GM23338 (cell line): ENCODE measurements at regions not wholly inside any gene's neighbourhood (a gene's known extent, or its start where the extent isn't known, plus 50 kb on each side); places are given as distances from the start of the nearest gene placed in this dataset.

Source experiments
- ATAC-seq: fragments of 200-7000 bp; cut with Tn5 transposase; 3 replicates; pipeline ENCODE4 v1.9.1; 2020
- DNase-seq: peaks from one replicate; pipeline ENCODE4 v3.0.0-alpha.2; 2015; ENCODE audit warnings: low spot score
- H2AFZ ChIP-seq: fragments of 200-600 bp; sonication (generic); 2 replicates; pipeline ENCODE4 v1.8.0; 2016; ENCODE audit warnings: antibody characterized with exemption, mild to moderate bottlenecking, moderate library complexity
- H3F3A ChIP-seq: fragments of 200-600 bp; sonication (generic); replicated peaks from 2 replicates; pipeline ENCODE4 v1.8.0; 2017; ENCODE audit warnings: antibody characterized with exemption, mixed run types, low read depth
- H3K27ac ChIP-seq: fragments of 200-600 bp; sonication (generic); 2 replicates; pipeline ENCODE4 v1.6.1; 2016; ENCODE audit warnings: low read depth
- H3K27me3 ChIP-seq: fragments of 200-600 bp; sonication (generic); 2 replicates; pipeline ENCODE4 v1.8.0; 2016; ENCODE audit warnings: mild to moderate bottlenecking, mixed run types, moderate library complexity; ENCODE audit not compliant: insufficient read depth
- H3K36me3 ChIP-seq: fragments of 200-600 bp; sonication (generic); 2 replicates; pipeline ENCODE4 v1.8.0; 2016; ENCODE audit warnings: mild to moderate bottlenecking; ENCODE audit not compliant: insufficient read depth
- H3K4me1 ChIP-seq: fragments of 200-600 bp; sonication (generic); 2 replicates; pipeline ENCODE4 v1.8.0; 2016; ENCODE audit warnings: mild to moderate bottlenecking, moderate library complexity; ENCODE audit not compliant: insufficient read depth
- H3K4me2 ChIP-seq: fragments of 200-600 bp; sonication (generic); 2 replicates; pipeline ENCODE4 v1.7.1; 2017; ENCODE audit warnings: mixed run types
- H3K4me3 ChIP-seq: fragments of 200-600 bp; sonication (generic); 2 replicates; pipeline ENCODE4 v1.6.1; 2016; ENCODE audit warnings: mixed run types
- H3K79me2 ChIP-seq: fragments of 200-600 bp; sonication (generic); replicated peaks from 2 replicates; pipeline ENCODE4 v1.8.0; 2017; ENCODE audit warnings: mild to moderate bottlenecking; ENCODE audit not compliant: insufficient read depth
- H3K9me2 ChIP-seq: fragments of 200-600 bp; sonication (generic); 2 replicates; pipeline ENCODE4 v1.8.0; 2017; ENCODE audit not compliant: insufficient read depth
- H4K20me1 ChIP-seq: fragments of 200-600 bp; sonication (generic); replicated peaks from 2 replicates; pipeline ENCODE4 v1.8.0; 2017; ENCODE audit warnings: mild to moderate bottlenecking; ENCODE audit not compliant: insufficient read depth
- H3K27ac Mint-ChIP-seq: 2 replicates; pipeline ENCODE4 v1.8.0; 2020; ENCODE audit warnings: inconsistent platforms, mild to moderate bottlenecking, moderate library complexity, mixed read lengths
- H3K27me3 Mint-ChIP-seq: 3 replicates; pipeline ENCODE4 v1.8.0; 2022; ENCODE audit warnings: low read depth, mild to moderate bottlenecking, moderate library complexity, mixed read lengths, inconsistent platforms; ENCODE audit not compliant: insufficient read depth, poor library complexity
- H3K36me3 Mint-ChIP-seq: 3 replicates; pipeline ENCODE4 v1.8.0; 2021; ENCODE audit warnings: low read depth, mild to moderate bottlenecking, inconsistent platforms, moderate library complexity, mixed read lengths
- H3K4me1 Mint-ChIP-seq: 3 replicates; pipeline ENCODE4 v1.8.0; 2020; ENCODE audit warnings: mild to moderate bottlenecking, inconsistent platforms, mixed read lengths
- H3K4me3 Mint-ChIP-seq: 3 replicates; pipeline ENCODE4 v1.8.0; 2021; ENCODE audit warnings: moderate library complexity, mild to moderate bottlenecking, inconsistent platforms, mixed read lengths
- H3K9me3 Mint-ChIP-seq: 3 replicates; pipeline ENCODE4 v1.8.0; 2020; ENCODE audit warnings: moderate library complexity, mild to moderate bottlenecking, inconsistent platforms, mixed read lengths
- CREB1 ChIP-seq: fragments of 250-450 bp; sonication (Bioruptor Pico); IDR thresholded peaks from 2 replicates; pipeline ENCODE4 v1.5.0; 2020; ENCODE audit warnings: low read depth, mild to moderate bottlenecking, moderate library complexity
- EZH2 ChIP-seq: fragments of 200-600 bp; sonication (generic); IDR thresholded peaks from one replicate; pipeline ENCODE4 v1.8.0; 2017; ENCODE audit warnings: antibody characterized with exemption, mild to moderate bottlenecking, low read depth; ENCODE audit not compliant: unreplicated experiment
- EZH2phosphoT487 ChIP-seq: fragments of 200-600 bp; sonication (generic); IDR thresholded peaks from one replicate; pipeline ENCODE4 v1.8.1; 2018; ENCODE audit warnings: antibody characterized with exemption; ENCODE audit not compliant: unreplicated experiment
- JUNB ChIP-seq: IDR thresholded peaks from one replicate; pipeline ENCODE4 v1.6.1; 2016; ENCODE audit warnings: antibody characterized with exemption; ENCODE audit not compliant: unreplicated experiment
- NANOG ChIP-seq: IDR thresholded peaks from 2 replicates; pipeline ENCODE4 v1.6.1; 2016; ENCODE audit warnings: antibody characterized with exemption, borderline replicate concordance
- STAT1 ChIP-seq: IDR thresholded peaks from one replicate; pipeline ENCODE4 v1.6.1; 2016; ENCODE audit warnings: antibody characterized with exemption; ENCODE audit not compliant: unreplicated experiment
- ZNF114 ChIP-seq: fragments of 250-450 bp; sonication (Bioruptor Pico); IDR thresholded peaks from 2 replicates; pipeline ENCODE4 v1.5.0; 2020; ENCODE audit warnings: mild to moderate bottlenecking, moderate library complexity
- TF ChIP-seq, protein P1 (sequence below): IDR thresholded peaks from one replicate; pipeline ENCODE4 v1.6.1; 2018; ENCODE audit warnings: antibody characterized with exemption; ENCODE audit not compliant: unreplicated experiment
- TF ChIP-seq, protein P2 (sequence below): fragments of 250-450 bp; sonication (Bioruptor Pico); IDR thresholded peaks from 2 replicates; pipeline ENCODE4 v1.5.0; 2020; ENCODE audit warnings: mild to moderate bottlenecking, moderate library complexity

DNA sequence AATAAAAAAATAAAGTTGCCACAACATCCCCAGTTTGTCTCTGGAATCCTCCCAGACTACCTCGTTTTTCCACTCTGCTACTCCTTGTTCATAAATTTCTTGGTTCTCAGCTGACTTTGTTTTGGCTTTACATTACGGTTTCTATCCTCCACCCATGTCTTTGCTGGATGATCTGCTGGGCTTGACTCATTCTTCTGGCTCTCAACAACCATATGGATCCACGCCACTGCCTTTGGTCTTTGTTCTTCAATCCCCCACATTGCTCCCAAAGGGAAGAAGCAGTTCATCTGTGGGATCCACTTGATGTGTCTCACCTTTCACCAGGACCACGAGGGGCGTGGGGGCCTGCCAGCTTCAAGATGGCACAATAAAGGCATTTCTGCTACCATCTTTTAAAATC is 67.1 kb upstream of the NBL1 start:
- no peak overlapping the region for H3K4me3 Mint-ChIP-seq
- no peak for DNase-seq

More for the DNA sequence above, 67.1 kb upstream of the NBL1 start:
- Mint-ChIP-seq H3K27me3 (peaks cover under 1% of the 10 kb centered on the region), H3K9me3 (no peaks in the 10 kb centered on the region), H3K36me3 (no peaks in the 10 kb centered on the region), H3K27ac (no peak overlapping the region), H3K4me1 (no peaks in the 10 kb centered on the region; the same call in 2 of the 3 replicates)
- no peaks in the 10 kb centered on the region for H3K79me2 ChIP-seq
- H2AFZ ChIP-seq = no peak overlapping the region
- no peak for ATAC-seq
- no peaks in the 10 kb centered on the region for H3F3A ChIP-seq
- no peaks in the 10 kb centered on the region for H3K9me2 ChIP-seq
- H3K4me3 ChIP-seq = no peak overlapping the region
- H3K36me3 ChIP-seq = no peaks in the 10 kb centered on the region
- no peaks in the 10 kb centered on the region for H3K27me3 ChIP-seq
- H3K27ac ChIP-seq = no peak overlapping the region
- no peak for TF ChIP-seq EZH2
- TF ChIP-seq STAT1 = no peak
- TF ChIP-seq, protein P1, sequence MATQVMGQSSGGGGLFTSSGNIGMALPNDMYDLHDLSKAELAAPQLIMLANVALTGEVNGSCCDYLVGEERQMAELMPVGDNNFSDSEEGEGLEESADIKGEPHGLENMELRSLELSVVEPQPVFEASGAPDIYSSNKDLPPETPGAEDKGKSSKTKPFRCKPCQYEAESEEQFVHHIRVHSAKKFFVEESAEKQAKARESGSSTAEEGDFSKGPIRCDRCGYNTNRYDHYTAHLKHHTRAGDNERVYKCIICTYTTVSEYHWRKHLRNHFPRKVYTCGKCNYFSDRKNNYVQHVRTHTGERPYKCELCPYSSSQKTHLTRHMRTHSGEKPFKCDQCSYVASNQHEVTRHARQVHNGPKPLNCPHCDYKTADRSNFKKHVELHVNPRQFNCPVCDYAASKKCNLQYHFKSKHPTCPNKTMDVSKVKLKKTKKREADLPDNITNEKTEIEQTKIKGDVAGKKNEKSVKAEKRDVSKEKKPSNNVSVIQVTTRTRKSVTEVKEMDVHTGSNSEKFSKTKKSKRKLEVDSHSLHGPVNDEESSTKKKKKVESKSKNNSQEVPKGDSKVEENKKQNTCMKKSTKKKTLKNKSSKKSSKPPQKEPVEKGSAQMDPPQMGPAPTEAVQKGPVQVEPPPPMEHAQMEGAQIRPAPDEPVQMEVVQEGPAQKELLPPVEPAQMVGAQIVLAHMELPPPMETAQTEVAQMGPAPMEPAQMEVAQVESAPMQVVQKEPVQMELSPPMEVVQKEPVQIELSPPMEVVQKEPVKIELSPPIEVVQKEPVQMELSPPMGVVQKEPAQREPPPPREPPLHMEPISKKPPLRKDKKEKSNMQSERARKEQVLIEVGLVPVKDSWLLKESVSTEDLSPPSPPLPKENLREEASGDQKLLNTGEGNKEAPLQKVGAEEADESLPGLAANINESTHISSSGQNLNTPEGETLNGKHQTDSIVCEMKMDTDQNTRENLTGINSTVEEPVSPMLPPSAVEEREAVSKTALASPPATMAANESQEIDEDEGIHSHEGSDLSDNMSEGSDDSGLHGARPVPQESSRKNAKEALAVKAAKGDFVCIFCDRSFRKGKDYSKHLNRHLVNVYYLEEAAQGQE = no peak
- no peak for TF ChIP-seq JUNB
- no peak for TF ChIP-seq NANOG
- TF ChIP-seq, protein P2, sequence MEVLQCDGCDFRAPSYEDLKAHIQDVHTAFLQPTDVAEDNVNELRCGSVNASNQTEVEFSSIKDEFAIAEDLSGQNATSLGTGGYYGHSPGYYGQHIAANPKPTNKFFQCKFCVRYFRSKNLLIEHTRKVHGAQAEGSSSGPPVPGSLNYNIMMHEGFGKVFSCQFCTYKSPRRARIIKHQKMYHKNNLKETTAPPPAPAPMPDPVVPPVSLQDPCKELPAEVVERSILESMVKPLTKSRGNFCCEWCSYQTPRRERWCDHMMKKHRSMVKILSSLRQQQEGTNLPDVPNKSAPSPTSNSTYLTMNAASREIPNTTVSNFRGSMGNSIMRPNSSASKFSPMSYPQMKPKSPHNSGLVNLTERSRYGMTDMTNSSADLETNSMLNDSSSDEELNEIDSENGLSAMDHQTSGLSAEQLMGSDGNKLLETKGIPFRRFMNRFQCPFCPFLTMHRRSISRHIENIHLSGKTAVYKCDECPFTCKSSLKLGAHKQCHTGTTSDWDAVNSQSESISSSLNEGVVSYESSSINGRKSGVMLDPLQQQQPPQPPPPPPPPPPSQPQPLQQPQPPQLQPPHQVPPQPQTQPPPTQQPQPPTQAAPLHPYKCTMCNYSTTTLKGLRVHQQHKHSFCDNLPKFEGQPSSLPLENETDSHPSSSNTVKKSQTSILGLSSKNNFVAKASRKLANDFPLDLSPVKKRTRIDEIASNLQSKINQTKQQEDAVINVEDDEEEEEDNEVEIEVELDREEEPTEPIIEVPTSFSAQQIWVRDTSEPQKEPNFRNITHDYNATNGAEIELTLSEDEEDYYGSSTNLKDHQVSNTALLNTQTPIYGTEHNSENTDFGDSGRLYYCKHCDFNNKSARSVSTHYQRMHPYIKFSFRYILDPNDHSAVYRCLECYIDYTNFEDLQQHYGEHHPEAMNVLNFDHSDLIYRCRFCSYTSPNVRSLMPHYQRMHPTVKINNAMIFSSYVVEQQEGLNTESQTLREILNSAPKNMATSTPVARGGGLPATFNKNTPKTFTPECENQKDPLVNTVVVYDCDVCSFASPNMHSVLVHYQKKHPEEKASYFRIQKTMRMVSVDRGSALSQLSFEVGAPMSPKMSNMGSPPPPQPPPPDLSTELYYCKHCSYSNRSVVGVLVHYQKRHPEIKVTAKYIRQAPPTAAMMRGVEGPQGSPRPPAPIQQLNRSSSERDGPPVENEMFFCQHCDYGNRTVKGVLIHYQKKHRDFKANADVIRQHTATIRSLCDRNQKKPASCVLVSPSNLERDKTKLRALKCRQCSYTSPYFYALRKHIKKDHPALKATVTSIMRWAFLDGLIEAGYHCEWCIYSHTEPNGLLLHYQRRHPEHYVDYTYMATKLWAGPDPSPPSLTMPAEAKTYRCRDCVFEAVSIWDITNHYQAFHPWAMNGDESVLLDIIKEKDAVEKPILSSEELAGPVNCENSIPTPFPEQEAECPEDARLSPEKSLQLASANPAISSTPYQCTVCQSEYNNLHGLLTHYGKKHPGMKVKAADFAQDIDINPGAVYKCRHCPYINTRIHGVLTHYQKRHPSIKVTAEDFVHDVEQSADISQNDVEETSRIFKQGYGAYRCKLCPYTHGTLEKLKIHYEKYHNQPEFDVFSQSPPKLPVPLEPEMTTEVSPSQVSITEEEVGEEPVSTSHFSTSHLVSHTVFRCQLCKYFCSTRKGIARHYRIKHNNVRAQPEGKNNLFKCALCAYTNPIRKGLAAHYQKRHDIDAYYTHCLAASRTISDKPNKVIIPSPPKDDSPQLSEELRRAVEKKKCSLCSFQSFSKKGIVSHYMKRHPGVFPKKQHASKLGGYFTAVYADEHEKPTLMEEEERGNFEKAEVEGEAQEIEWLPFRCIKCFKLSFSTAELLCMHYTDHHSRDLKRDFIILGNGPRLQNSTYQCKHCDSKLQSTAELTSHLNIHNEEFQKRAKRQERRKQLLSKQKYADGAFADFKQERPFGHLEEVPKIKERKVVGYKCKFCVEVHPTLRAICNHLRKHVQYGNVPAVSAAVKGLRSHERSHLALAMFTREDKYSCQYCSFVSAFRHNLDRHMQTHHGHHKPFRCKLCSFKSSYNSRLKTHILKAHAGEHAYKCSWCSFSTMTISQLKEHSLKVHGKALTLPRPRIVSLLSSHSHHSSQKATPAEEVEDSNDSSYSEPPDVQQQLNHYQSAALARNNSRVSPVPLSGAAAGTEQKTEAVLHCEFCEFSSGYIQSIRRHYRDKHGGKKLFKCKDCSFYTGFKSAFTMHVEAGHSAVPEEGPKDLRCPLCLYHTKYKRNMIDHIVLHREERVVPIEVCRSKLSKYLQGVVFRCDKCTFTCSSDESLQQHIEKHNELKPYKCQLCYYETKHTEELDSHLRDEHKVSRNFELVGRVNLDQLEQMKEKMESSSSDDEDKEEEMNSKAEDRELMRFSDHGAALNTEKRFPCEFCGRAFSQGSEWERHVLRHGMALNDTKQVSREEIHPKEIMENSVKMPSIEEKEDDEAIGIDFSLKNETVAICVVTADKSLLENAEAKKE = no peak
- TF ChIP-seq EZH2phosphoT487 = no peak
- TF ChIP-seq ZNF114 (CRISPR knock-in tag) = no peak
- TF ChIP-seq CREB1 (CRISPR knock-in tag) = no peak
- H3K4me2 ChIP-seq = no peak overlapping the region
- no peaks in the 10 kb centered on the region for H3K4me1 ChIP-seq
- H4K20me1 ChIP-seq = no peaks in the 10 kb centered on the region
